ENCODE measurements at regions not wholly inside any gene's neighbourhood (a gene's known extent, or its start where the extent isn't known, plus 50 kb on each side); places are given as distances from the start of the nearest gene placed in this dataset.

- TF ChIP-seq CTCF (IDR thresholded peaks at IDR 0.05; ENCODE audit: insufficient read depth, low read length, poor library complexity, severe bottlenecking) (no peak), EZH2phosphoT487 (conservative IDR thresholded peaks at IDR 0.05; ENCODE audit: low read length) (no peak)
Observed at GRCh38 chr2:83471655-83472054, 987.4 kb downstream of the SUCLG1 start.

Data from SU-DHL-6 (cell line).